ENCODE measurements at regions not wholly inside any gene's neighbourhood (a gene's known extent, or its start where the extent isn't known, plus 50 kb on each side); places are given as distances from the start of the nearest gene placed in this dataset.

GRCh38 chr10:113402602-113403001, 150.3 kb upstream of the HABP2 start:
- in situ Hi-C loops (cut with HindIII; ENCODE audit: low sequenced_read_pairs) = no loop called here
- H3K4me3 ChIP-seq (ENCODE audit: low read depth, low read length) = no peak overlapping the region
- TF ChIP-seq CTCF (IDR thresholded peaks at IDR 0.05; ENCODE audit: low read depth, low read length, missing control alignments) = no peak
- no peak for DNase-seq (ENCODE audit: low read depth)

GRCh38 chr10:113407218-113407617, 145.6 kb upstream of the HABP2 start:
- DNase-seq (ENCODE audit: low read depth) = no peak
- no peak overlapping the region for H3K4me3 ChIP-seq (ENCODE audit: low read depth, low read length)
- no peak for TF ChIP-seq CTCF (IDR thresholded peaks at IDR 0.05; ENCODE audit: low read depth, low read length, missing control alignments)
- in situ Hi-C loops (cut with HindIII; ENCODE audit: low sequenced_read_pairs) = no loop called here

- TF ChIP-seq CTCF (IDR thresholded peaks at IDR 0.05; ENCODE audit: low read depth, low read length, missing control alignments) = no peak
- DNase-seq (ENCODE audit: low read depth) = no peak
- no peak overlapping the region for H3K4me3 ChIP-seq (ENCODE audit: low read depth, low read length)
- in situ Hi-C loops (cut with HindIII; ENCODE audit: low sequenced_read_pairs) = no loop called here
These were observed 143.7 kb upstream of the HABP2 start for GRCh38 chr10:113409175-113409574.

DNA sequence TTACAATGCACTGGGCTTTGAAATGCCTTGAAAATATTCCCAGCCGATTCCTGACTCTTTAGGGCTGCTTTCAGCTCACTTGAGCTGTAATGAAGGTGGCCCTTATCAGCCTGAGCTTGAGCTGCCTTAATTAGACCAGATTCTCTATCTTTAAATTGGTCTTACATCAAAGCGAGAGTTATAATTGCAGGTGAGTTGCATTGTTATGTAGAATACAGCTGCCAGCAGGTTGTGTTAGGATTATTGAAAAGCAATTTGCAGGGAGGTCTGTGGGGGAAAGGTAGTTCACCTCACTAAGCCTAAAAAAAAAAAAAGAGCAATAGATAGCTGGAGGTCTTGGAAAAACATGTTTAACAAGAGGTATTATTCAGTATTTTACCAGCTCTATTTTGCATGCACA, 142.2 kb upstream of the HABP2 start:
- no peak for DNase-seq (ENCODE audit: low read depth)
- in situ Hi-C loops (cut with HindIII; ENCODE audit: low sequenced_read_pairs) = no loop called here
- no peak for TF ChIP-seq CTCF (IDR thresholded peaks at IDR 0.05; ENCODE audit: low read depth, low read length, missing control alignments)
- H3K4me3 ChIP-seq (ENCODE audit: low read depth, low read length) = no peak overlapping the region

DNA sequence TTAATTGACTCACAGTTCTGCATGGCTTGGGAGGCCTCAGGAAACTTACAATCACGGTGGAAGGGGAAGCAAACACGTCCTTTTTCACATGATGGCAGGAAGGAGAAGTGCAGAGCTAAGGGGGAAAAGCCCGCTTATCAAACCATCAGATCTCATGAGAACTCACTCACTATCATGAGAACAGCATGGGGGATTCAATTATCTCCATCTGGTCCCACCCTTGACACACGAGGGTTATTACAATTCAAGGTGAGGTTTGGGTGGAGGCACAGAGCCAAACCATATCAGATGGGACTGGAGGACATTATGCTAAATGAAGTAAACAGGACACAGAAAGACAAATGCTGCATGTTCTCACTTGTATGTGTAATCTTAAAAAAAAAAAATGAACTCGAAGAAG, 141.4 kb upstream of the HABP2 start:
- no peak overlapping the region for H3K4me3 ChIP-seq (ENCODE audit: low read depth, low read length)
- no peak for TF ChIP-seq CTCF (IDR thresholded peaks at IDR 0.05; ENCODE audit: low read depth, low read length, missing control alignments)
- DNase-seq (ENCODE audit: low read depth) = no peak
- in situ Hi-C loops (cut with HindIII; ENCODE audit: low sequenced_read_pairs) = no loop called here

DNA sequence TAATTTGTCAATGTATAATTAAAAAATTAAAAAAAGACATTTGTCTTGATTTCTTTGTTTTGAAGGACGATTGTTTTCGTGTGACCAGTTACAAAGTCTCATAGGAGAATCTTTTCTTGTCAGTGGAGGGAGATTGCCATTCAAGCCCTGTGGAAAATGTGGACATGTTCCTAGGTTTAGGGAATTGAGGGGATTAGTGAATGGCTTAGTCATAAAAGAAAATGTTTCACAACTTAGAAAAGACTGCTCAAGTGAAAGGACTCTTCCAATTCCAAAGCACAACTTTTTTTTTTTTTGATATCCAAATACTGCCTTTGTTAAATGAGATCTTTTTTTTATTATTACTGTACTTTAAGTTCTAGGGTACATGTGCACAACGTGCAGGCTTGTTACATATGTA, 140.7 kb upstream of the HABP2 start:
- TF ChIP-seq CTCF (IDR thresholded peaks at IDR 0.05; ENCODE audit: low read depth, low read length, missing control alignments) = no peak
- in situ Hi-C loops (cut with HindIII; ENCODE audit: low sequenced_read_pairs) = no loop called here
- no peak for DNase-seq (ENCODE audit: low read depth)
- no peak overlapping the region for H3K4me3 ChIP-seq (ENCODE audit: low read depth, low read length)

DNA sequence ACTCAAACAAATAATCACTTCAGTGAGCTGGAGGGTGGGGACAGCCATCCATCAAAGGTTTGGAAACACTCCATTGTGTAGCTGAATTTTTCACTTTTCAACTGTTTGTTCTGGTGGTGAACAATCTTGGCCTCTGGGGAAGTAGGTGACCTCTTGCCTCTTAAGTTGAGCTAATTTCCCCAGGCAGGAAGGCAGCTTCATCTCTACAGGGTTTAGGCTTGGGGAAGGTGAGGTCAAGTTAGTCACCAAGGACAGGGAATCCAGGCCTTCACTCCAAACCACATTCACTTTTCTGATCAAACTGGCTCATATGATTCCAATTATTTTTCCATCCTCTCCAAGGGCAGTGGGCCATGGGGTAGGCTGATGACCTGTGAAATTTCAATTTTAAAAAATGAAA, 138.3 kb upstream of the HABP2 start:
- in situ Hi-C loops (cut with HindIII; ENCODE audit: low sequenced_read_pairs) = no loop called here

More for the DNA sequence above, 138.3 kb upstream of the HABP2 start:
- no peak for TF ChIP-seq CTCF (IDR thresholded peaks at IDR 0.05; ENCODE audit: low read depth, low read length, missing control alignments)
- DNase-seq (ENCODE audit: low read depth) = no peak
- H3K4me3 ChIP-seq (ENCODE audit: low read depth, low read length) = no peak overlapping the region

Measured in astrocyte of the cerebellum (primary cell).